NAMALWA (cell line): ENCODE measurements at regions not wholly inside any gene's neighbourhood (a gene's known extent, or its start where the extent isn't known, plus 50 kb on each side); places are given as distances from the start of the nearest gene placed in this dataset.
A peak's percentile ranks its signal among the peaks of the same experiment; 100 is the strongest.
"Not testable (repeated sequence)": the region's sequence is repeated elsewhere in the genome, so short reads cannot be mapped to it uniquely, and the experiment has no call there.

Experiments
- DNase-seq: peaks from one replicate; pipeline ENCODE4 v3.0.0-alpha.2; 2015; ENCODE audit warnings: low spot score

- DNase-seq, result no peak
Measured at GRCh38 chr6:74953708-74954107, 252.1 kb downstream of the COL12A1 start.

- no peak for DNase-seq
Measured at GRCh38 chr6:74946961-74947360, 258.9 kb downstream of the COL12A1 start.

- no peak for DNase-seq
Measured at GRCh38 chr6:74942130-74942529, 263.7 kb downstream of the COL12A1 start.

GRCh38 chr6:74941424-74941823 is 264.4 kb downstream of the COL12A1 start:
- DNase-seq, result no peak

GRCh38 chr6:74939721-74940620 is 265.9 kb downstream of the COL12A1 start:
- no peak for DNase-seq

- DNase-seq, result peak; percentile 25
Measured at GRCh38 chr6:74939151-74939708, 266.6 kb downstream of the COL12A1 start.

GRCh38 chr6:74937936-74938335 is 267.9 kb downstream of the COL12A1 start:
- no peak for DNase-seq

GRCh38 chr6:74936886-74937285 is 269.0 kb downstream of the COL12A1 start:
- no peak for DNase-seq

- no peak for DNase-seq
Measured at GRCh38 chr6:74932232-74932888, 273.5 kb downstream of the COL12A1 start.

- no peak for DNase-seq
Measured at GRCh38 chr6:74931558-74931957, 274.3 kb downstream of the COL12A1 start.

GRCh38 chr6:74928203-74928602 is 277.6 kb downstream of the COL12A1 start:
- no peak for DNase-seq

GRCh38 chr6:74927299-74927698 is 278.6 kb downstream of the COL12A1 start:
- DNase-seq, result no peak

- DNase-seq, result peak; percentile 8
Measured at GRCh38 chr6:74925683-74926082, 280.2 kb downstream of the COL12A1 start.

- no peak for DNase-seq
Measured at GRCh38 chr6:74914888-74915287, 291.0 kb downstream of the COL12A1 start.

- no peak for DNase-seq
Measured at GRCh38 chr6:74912234-74912633, 293.6 kb downstream of the COL12A1 start.

GRCh38 chr6:74902846-74903245 is 303.0 kb downstream of the COL12A1 start:
- no peak for DNase-seq

- no peak for DNase-seq
Measured at GRCh38 chr6:74902089-74902488, 303.8 kb downstream of the COL12A1 start.

GRCh38 chr6:74901576-74901975 is 304.3 kb downstream of the COL12A1 start:
- DNase-seq, result no peak

GRCh38 chr6:74899416-74899815 is 306.4 kb downstream of the COL12A1 start:
- no peak for DNase-seq

- DNase-seq, result no peak
Measured at GRCh38 chr6:74892091-74892490, 313.8 kb downstream of the COL12A1 start.

- DNase-seq, result no peak
Measured at GRCh38 chr6:74891349-74891831, 314.5 kb downstream of the COL12A1 start.

GRCh38 chr6:74889635-74890034 is 316.2 kb downstream of the COL12A1 start:
- no peak for DNase-seq

GRCh38 chr6:74888741-74889140 is 317.1 kb downstream of the COL12A1 start:
- DNase-seq, result not testable (repeated sequence)
